ENCODE measurements at regions not wholly inside any gene's neighbourhood (a gene's known extent, or its start where the extent isn't known, plus 50 kb on each side); places are given as distances from the start of the nearest gene placed in this dataset.

DNA sequence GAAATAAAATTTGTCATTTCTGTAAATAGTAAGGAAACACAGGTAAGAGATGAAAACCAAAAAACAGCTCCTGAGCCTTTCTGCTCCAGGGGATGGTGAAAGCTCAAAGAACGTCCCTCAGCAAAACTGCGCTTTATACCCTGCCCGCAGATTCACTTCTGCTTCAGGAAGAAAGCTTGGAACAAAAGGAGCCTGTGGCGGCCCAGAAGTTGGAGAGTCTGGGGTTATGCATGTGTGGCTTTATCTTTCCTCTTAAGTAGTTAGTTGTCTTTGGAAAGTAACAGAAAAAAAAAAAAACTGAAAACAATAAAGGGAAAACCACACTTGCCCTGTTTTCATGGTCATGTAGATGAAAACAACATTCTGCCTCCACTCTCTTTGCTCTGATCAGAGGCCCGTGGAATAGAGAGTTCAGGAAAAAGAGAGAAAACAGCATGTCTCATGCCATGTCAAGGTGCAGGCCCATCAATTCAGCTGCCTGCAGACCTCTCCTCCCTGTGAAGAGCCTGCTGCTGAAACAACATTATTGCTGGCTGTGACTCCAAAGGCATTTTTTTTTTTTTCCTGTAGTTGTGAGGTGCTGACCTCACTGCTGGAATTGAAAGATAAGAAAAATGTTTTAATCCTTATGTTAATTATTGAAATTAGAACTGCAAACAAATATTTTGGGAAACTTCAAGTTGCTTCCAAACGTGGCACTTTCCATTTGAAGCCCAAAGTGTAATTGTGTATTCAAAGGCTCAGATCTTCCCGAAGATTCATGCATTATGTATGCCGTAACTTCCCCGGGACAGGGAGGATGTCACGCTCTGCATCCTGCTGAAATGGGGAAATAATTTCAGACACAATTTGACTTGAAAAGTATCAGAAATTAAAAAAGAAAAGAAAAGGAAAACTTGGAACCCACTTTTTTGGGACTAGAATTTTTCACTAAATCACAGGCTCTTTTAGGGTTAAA is 108.4 kb upstream of the ZNF385D start:
- TF ChIP-seq, protein P1, sequence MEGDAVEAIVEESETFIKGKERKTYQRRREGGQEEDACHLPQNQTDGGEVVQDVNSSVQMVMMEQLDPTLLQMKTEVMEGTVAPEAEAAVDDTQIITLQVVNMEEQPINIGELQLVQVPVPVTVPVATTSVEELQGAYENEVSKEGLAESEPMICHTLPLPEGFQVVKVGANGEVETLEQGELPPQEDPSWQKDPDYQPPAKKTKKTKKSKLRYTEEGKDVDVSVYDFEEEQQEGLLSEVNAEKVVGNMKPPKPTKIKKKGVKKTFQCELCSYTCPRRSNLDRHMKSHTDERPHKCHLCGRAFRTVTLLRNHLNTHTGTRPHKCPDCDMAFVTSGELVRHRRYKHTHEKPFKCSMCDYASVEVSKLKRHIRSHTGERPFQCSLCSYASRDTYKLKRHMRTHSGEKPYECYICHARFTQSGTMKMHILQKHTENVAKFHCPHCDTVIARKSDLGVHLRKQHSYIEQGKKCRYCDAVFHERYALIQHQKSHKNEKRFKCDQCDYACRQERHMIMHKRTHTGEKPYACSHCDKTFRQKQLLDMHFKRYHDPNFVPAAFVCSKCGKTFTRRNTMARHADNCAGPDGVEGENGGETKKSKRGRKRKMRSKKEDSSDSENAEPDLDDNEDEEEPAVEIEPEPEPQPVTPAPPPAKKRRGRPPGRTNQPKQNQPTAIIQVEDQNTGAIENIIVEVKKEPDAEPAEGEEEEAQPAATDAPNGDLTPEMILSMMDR (IDR thresholded peaks at IDR 0.05): no peak
- TF ChIP-seq POLR2A (IDR thresholded peaks at IDR 0.05): no peak
